Suppressor macrophage (primary cell): ENCODE measurements at regions not wholly inside any gene's neighbourhood (a gene's known extent, or its start where the extent isn't known, plus 50 kb on each side); places are given as distances from the start of the nearest gene placed in this dataset.

Experiments used
- DNase-seq, 4 experiments: peaks; one replicate each; pipeline ENCODE4 v3.0.0-alpha.2; 2020 to 2022

- no peak for DNase-seq
These were observed 134.5 kb downstream of the PALM2AKAP2 start for GRCh38 chr9:109914280-109915027.

GRCh38 chr9:109916316-109916715, 136.3 kb downstream of the PALM2AKAP2 start:
- no peak for DNase-seq

GRCh38 chr9:109918339-109919163, 138.6 kb downstream of the PALM2AKAP2 start:
- no peak for DNase-seq

GRCh38 chr9:109919736-109920408, 139.9 kb downstream of the PALM2AKAP2 start:
- DNase-seq: no peak

GRCh38 chr9:109922617-109923470, 142.8 kb downstream of the PALM2AKAP2 start:
- DNase-seq: no peak

GRCh38 chr9:109923471-109923760, 143.4 kb downstream of the PALM2AKAP2 start:
- no peak for DNase-seq

- no peak for DNase-seq
These were observed 143.8 kb downstream of the PALM2AKAP2 start for GRCh38 chr9:109923806-109924205.

GRCh38 chr9:109925799-109926198, 145.8 kb downstream of the PALM2AKAP2 start:
- no peak for DNase-seq

- peak; percentile 40 to 67 (median 58) for DNase-seq
These were observed 146.4 kb downstream of the PALM2AKAP2 start for GRCh38 chr9:109926421-109926869.

- DNase-seq: no peak
These were observed 151.6 kb downstream of the PALM2AKAP2 start for GRCh38 chr9:109931623-109932022.

GRCh38 chr9:109934136-109934856, 154.3 kb downstream of the PALM2AKAP2 start:
- DNase-seq: peak in 3 of 4 experiments; percentile 5 to 23 (median 20)

GRCh38 chr9:109934857-109935215, 154.8 kb downstream of the PALM2AKAP2 start:
- peak; percentile 32 to 62 (median 52) for DNase-seq

- no peak for DNase-seq
These were observed 155.5 kb downstream of the PALM2AKAP2 start for GRCh38 chr9:109935406-109936087.

- no peak for DNase-seq
These were observed 158.0 kb downstream of the PALM2AKAP2 start for GRCh38 chr9:109937861-109938453.

- DNase-seq: peak; percentile 18 to 73 (median 42)
These were observed 159.8 kb downstream of the PALM2AKAP2 start for GRCh38 chr9:109939698-109940342.

- peak; percentile 36 to 57 (median 49) for DNase-seq
These were observed 160.6 kb downstream of the PALM2AKAP2 start for GRCh38 chr9:109940561-109940960.

GRCh38 chr9:109941771-109942170, 161.8 kb downstream of the PALM2AKAP2 start:
- DNase-seq: no peak

GRCh38 chr9:109945573-109945972, 165.6 kb downstream of the PALM2AKAP2 start:
- DNase-seq: no peak

- no peak for DNase-seq
These were observed 168.5 kb downstream of the PALM2AKAP2 start for GRCh38 chr9:109948453-109948852.
